GM18907 (cell line): ENCODE measurements at regions not wholly inside any gene's neighbourhood (a gene's known extent, or its start where the extent isn't known, plus 50 kb on each side); places are given as distances from the start of the nearest gene placed in this dataset.
"Not testable (repeated sequence)": the region's sequence is repeated elsewhere in the genome, so short reads cannot be mapped to it uniquely, and the experiment has no call there.

Experiments used
- ATAC-seq: cut with Tn5 transposase; IDR thresholded peaks from one replicate; pipeline ENCODE4 v1.9.1; 2021; ENCODE audit warnings: mild to moderate bottlenecking, moderate library complexity; ENCODE audit not compliant: unreplicated experiment

- ATAC-seq: not testable (repeated sequence)
These were observed 108.0 kb upstream of the LNX1 start for GRCh38 chr4:53699310-53699709.

- ATAC-seq: no peak
These were observed 105.9 kb upstream of the LNX1 start for GRCh38 chr4:53697016-53697685.

GRCh38 chr4:53695540-53696463, 104.5 kb upstream of the LNX1 start:
- peak; percentile 92 for ATAC-seq

- no peak for ATAC-seq
These were observed 103.4 kb upstream of the LNX1 start for GRCh38 chr4:53694666-53695065.

GRCh38 chr4:53693909-53694308, 102.6 kb upstream of the LNX1 start:
- ATAC-seq: no peak

- ATAC-seq: no peak
These were observed 102.1 kb upstream of the LNX1 start for GRCh38 chr4:53693408-53693807.

DNA sequence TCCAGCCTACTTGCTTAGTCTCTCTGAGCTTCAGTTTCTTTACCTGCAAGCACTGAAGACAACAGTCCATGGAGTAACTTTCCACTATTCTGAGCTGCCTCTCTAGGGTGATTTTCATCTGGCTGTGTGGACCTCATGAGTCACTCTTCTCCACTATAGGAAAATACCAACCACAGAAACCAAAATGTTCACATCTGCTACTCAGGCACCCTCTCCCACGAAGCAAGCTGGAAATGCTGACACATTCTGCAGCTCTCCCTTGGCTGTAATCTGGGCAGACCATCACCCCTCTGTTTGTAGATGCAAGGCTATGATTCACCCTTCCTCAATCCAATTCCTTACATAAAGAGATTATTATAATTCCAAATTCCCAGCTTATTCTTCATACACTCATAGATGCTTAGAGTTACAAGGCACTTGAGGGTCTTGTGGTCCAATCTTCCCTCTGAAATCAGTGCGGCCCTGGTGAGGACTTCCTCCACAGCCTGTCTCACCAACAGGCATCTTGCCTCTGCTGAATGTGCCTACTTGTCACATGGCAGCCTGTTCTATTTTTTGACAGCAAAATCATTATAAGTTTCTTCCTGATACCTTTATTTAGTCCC, 97.0 kb upstream of the LNX1 start:
- ATAC-seq: peak; percentile 95

GRCh38 chr4:53686521-53686920, 95.2 kb upstream of the LNX1 start:
- ATAC-seq: no peak

- no peak for ATAC-seq
These were observed 93.1 kb upstream of the LNX1 start for GRCh38 chr4:53684136-53685130.

DNA sequence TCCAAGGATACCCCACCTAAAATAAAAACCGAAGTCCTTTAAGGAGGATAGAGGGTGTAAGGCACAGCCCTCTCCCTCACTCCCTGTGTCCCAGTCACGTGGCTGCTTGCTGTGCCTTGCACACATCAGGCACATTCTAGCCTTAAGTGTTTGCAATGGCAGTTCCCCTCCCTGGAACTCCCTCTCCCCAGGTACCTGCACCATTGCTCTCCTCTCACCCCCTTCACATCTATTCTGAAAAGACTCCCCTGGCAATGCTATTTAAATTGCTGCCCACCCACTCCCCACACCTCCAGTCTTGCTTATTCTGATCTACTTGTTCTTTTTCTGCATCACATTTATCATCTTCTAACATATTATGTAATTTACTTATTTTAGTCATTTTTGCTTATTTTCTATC, 91.6 kb upstream of the LNX1 start:
- ATAC-seq: no peak

DNA sequence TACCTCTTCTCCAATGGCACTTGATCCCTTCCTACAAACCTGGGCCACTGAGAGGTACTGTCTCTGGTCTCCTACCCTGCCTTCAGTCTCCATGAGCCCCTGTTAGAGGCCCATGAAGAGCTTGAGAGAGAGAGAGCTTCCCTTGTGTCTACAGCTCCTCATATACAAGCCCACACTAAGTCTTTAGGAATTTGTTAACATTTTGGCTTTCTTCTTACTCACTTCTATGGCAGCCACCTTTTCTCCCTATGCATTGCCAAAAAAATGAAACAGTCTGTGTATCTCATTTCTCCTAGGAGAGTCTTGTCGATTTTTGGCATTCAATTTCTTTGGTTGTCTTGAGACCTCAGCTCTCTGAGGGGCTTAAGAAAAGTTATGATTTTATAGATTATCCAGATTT, 90.9 kb upstream of the LNX1 start:
- ATAC-seq: no peak

DNA sequence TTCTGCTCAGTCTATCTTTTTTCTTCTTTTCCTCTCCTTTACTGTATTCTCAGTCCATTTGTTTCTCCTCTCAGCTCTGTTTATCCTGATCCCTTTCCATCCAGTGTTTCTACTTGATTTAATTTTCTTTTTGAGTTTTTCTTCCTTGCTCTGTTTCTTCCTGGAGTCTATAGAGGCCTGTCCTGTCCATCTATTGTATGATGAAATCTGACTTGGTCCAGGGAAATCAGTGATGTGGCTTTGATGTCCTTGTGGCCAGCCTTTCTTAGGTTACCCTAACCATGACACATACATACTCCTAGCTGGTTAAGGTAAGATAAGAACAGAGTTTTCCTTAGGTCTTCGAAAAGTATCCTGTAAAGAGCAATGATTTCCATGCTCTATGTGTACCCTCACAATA, 89.3 kb upstream of the LNX1 start:
- ATAC-seq: no peak

DNA sequence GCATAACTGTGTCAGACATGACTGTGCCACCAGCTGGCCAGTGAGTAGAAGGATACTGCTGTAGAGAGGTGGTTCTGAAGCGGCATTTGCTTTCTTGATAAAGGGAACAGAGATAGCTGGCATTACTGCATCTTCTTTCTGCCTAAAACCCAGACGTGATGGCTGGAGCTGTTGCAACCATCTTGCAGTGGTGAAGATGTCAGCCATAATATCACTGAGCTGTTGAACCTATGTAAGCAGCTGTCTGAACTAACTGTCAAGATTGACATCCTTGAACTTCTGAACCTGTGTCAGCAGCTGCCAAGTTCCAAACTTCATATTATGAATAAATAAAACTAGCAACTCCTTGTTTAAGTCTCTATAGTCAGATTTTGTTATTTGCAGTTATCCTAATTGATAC, 88.9 kb upstream of the LNX1 start:
- ATAC-seq: no peak

- no peak for ATAC-seq
These were observed 85.2 kb upstream of the LNX1 start for GRCh38 chr4:53676402-53676871.

GRCh38 chr4:53674903-53675302, 83.6 kb upstream of the LNX1 start:
- ATAC-seq: no peak

- ATAC-seq: no peak
These were observed 81.6 kb upstream of the LNX1 start for GRCh38 chr4:53672873-53673272.

DNA sequence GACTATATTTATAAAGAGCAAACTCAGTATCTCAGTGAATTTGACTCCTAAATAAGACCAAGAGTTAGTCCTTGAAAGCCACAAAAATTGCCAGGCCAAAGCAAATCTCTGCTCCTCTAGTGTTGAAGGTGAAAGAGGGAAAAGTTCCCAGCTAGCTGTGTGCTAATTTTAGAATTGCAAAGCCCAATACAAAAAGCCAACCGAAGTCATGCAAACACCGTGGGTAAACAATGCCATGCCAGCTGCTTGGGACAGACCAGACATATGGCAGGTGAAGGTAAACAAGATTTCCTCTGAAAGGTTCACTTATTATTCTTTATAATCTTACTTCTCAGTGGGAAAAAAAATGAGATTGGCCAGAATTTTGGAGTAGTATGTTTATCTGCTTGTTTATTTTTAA, 80.5 kb upstream of the LNX1 start:
- ATAC-seq: no peak

DNA sequence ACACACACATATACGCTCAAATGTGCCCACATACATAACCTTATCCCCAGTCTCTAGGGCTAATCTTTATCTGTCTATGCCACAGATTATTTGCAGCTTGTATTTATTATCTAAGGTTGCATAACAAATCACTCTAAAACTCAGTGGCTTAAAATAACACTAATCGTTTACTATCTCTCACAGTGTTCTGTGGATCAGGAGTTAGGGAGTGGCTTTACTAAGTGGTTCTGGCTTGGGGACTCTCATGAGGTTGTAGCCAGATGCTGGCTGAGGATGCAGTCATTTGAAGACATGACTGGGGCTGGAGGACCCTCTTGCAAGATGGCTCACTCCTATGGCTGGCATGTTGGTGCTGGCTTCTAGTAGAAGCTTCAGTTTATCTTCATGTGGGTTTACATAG, 68.5 kb upstream of the LNX1 start:
- no peak for ATAC-seq

- no peak for ATAC-seq
These were observed 67.8 kb upstream of the LNX1 start for GRCh38 chr4:53659112-53659511.

- ATAC-seq: no peak
These were observed 66.7 kb upstream of the LNX1 start for GRCh38 chr4:53658029-53658428.
